SW 1271 (cell line): ENCODE measurements at regions not wholly inside any gene's neighbourhood (a gene's known extent, or its start where the extent isn't known, plus 50 kb on each side); places are given as distances from the start of the nearest gene placed in this dataset.

Experiments
- DNase-seq, 2 experiments: peaks; one replicate each; lab custom pipeline; 2025; lab: John Stamatoyannopoulos, UW

- no peak for DNase-seq
Observed at GRCh38 chr9:121550041-121550440, 50.4 kb upstream of the GGTA1 start.

GRCh38 chr9:121550569-121551512 is 51.2 kb upstream of the GGTA1 start:
- peak in 1 of 2 experiments; percentile 49 for DNase-seq

GRCh38 chr9:121551985-121552753 is 52.5 kb upstream of the GGTA1 start:
- no peak for DNase-seq

DNA sequence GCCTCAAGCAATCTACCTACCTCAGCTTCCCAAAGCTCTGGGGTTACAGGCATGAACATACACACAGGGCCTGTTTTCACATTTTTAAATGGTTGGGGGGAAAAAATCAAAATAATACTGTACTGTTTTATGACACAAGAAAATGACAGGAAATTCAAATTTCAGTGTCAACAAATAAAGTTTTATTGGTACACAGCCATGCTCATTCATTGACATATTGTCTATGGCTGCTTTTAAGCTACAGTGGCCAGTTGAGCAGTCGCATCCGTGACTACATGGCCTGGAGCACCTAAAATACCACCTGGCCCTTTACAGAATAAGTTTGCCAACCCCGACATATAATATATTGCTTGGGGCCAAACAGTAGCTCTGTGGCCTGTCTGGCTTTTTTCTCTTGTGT is 56.4 kb upstream of the GGTA1 start:
- no peak for DNase-seq

DNA sequence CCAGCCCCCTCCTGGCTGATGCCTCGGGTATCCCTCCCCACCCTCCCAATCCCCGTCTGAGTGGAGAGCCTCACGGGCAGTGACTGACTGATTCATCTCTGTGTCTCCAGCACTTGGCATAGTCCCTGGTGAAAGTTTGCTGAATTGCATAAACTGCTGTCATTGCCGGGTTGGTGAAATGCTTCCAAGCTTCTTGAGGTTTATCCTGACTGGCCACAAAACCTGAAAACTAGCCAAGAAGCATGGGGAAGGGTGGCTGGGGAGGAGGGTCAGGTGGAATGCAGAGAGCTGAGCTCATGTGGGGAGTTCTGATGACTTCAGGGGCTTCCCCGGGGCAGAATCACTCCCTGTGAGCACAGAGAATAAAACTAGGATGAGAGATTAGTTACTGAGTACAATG is 56.9 kb upstream of the GGTA1 start:
- DNase-seq = no peak

GRCh38 chr9:121557581-121558447 is 58.2 kb upstream of the GGTA1 start:
- DNase-seq = no peak

GRCh38 chr9:121558473-121558872 is 58.8 kb upstream of the GGTA1 start:
- DNase-seq = no peak

- DNase-seq = no peak
Observed at GRCh38 chr9:121559183-121559582, 59.5 kb upstream of the GGTA1 start.

GRCh38 chr9:121560921-121561320 is 61.3 kb upstream of the GGTA1 start:
- DNase-seq = no peak

- DNase-seq = no peak
Observed at GRCh38 chr9:121561385-121562222, 62.0 kb upstream of the GGTA1 start.

GRCh38 chr9:121562301-121562700 is 62.7 kb upstream of the GGTA1 start:
- DNase-seq = no peak

- DNase-seq = no peak
Observed at GRCh38 chr9:121563425-121563824, 63.8 kb upstream of the GGTA1 start.

GRCh38 chr9:121563881-121564460 is 64.3 kb upstream of the GGTA1 start:
- no peak for DNase-seq

GRCh38 chr9:121564504-121565260 is 65.0 kb upstream of the GGTA1 start:
- DNase-seq = no peak

GRCh38 chr9:121566481-121567465 is 67.1 kb upstream of the GGTA1 start:
- DNase-seq = no peak

DNA sequence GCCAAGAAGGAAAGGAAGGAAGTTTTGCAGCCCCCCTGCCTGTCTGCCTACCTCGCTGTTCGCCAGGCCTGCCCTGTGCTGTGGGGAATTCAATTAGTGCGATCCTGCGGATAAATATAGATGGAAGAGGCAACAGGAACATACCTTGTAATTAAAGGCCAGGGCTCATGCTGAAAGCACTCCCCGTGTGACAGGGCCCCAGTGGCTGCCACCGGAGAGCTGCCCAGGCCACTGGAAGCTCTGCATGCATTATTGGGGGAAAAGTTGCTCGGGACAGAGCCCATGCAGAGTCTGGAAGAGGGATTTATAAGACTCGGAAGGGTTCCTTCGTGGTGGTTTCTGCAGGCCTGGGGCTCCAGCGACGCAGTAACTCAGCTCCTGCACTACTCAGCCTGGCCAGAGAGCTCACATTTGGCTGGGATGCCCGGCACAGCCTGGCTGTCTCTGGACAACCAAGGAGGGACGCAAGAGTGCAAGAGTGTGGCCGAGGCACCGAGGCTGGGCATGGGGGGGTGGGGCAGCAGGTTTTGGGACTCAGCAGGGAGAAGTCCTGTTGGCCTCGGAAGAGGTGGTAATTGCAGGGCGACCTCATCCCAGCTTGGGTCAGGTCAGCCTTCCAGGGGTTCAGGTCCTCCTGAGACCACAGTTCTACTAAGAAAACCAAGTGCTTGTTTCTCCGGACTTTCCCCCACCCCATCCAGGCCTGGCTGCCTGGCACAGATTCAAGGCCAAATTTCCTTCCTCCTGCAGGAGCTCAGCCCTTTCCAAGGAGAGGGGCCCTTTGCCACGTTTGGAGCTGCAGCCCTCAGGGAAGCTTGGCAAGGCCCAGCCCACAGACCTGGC is 68.1 kb upstream of the GGTA1 start:
- DNase-seq = no peak

- DNase-seq = no peak
Observed at GRCh38 chr9:121568343-121569265, 69.0 kb upstream of the GGTA1 start.
